ENCODE measurements at regions not wholly inside any gene's neighbourhood (a gene's known extent, or its start where the extent isn't known, plus 50 kb on each side); places are given as distances from the start of the nearest gene placed in this dataset.

- Histone ChIP-seq H3K9me3 (ENCODE audit: control insufficient read depth in 5 of 5, low read length in 5 of 5) (peaks cover 0 to 3% (median 0%) of the 10 kb centered on the region in 5 donors), H3K9ac (ENCODE audit: low read length in 5 of 5) (no peak overlapping the region), H3K4me1 (ENCODE audit: control insufficient read depth in 5 of 5, insufficient read depth in 5 of 5, low read length in 5 of 5) (peaks cover 0 to 10% (median 0%) of the 10 kb centered on the region in 5 donors), H3K36me3 (ENCODE audit: control insufficient read depth in 5 of 5, insufficient read depth in 5 of 5, low read length in 5 of 5) (no peaks in the 10 kb centered on the region), H3K27ac (ENCODE audit: low read depth, low read length) (no peak overlapping the region), H3K27me3 (ENCODE audit: control insufficient read depth in 5 of 5, insufficient read depth in 4 of 5, low read length in 5 of 5) (no peaks in the 10 kb centered on the region), H3K4me3 (ENCODE audit: low read depth in 1 of 5, low read length in 5 of 5) (no peak overlapping the region)
Observed at GRCh38 chr5:57834829-57835608, 352.4 kb upstream of the ACTBL2 start.

- Histone ChIP-seq H3K27ac (ENCODE audit: low read depth, low read length) (no peak overlapping the region), H3K36me3 (ENCODE audit: control insufficient read depth in 5 of 5, insufficient read depth in 5 of 5, low read length in 5 of 5) (no peaks in the 10 kb centered on the region), H3K4me1 (ENCODE audit: control insufficient read depth in 5 of 5, insufficient read depth in 5 of 5, low read length in 5 of 5) (peaks cover 0 to 10% (median 0%) of the 10 kb centered on the region in 5 donors), H3K9me3 (ENCODE audit: control insufficient read depth in 5 of 5, low read length in 5 of 5) (peaks cover 0 to 3% (median 0%) of the 10 kb centered on the region in 5 donors), H3K4me3 (ENCODE audit: low read depth in 1 of 5, low read length in 5 of 5) (no peak overlapping the region), H3K27me3 (ENCODE audit: control insufficient read depth in 5 of 5, insufficient read depth in 4 of 5, low read length in 5 of 5) (no peaks in the 10 kb centered on the region), H3K9ac (ENCODE audit: low read length in 5 of 5) (no peak overlapping the region)
Observed at GRCh38 chr5:57833489-57833888, 350.9 kb upstream of the ACTBL2 start.

DNA sequence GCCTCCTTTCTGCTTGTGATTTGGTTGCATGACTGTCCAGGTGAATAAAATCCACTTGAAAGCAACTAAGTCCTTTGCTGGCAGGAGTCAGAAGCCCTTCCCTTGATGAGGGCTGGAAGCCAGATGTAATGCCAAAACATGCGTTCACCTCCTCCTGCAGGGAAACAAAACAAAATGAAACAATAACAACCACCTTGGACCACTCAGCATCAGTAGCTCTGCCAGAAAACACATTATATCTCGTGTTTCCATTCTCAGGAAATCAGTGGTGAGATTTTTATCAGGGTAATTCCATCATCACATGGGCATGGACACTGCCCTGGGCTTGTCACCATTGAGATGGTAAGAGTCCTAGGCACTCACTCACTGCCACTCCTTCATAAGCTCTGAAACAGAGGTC lies 350.3 kb upstream of the ACTBL2 start:
- Histone ChIP-seq H3K36me3 (ENCODE audit: control insufficient read depth in 5 of 5, insufficient read depth in 5 of 5, low read length in 5 of 5) (no peaks in the 10 kb centered on the region), H3K9me3 (ENCODE audit: control insufficient read depth in 5 of 5, low read length in 5 of 5) (peaks cover 0 to 3% (median 0%) of the 10 kb centered on the region in 5 donors), H3K27ac (ENCODE audit: low read depth, low read length) (no peak overlapping the region), H3K9ac (ENCODE audit: low read length in 5 of 5) (no peak overlapping the region), H3K4me1 (ENCODE audit: control insufficient read depth in 5 of 5, insufficient read depth in 5 of 5, low read length in 5 of 5) (peaks cover 0 to 10% (median 0%) of the 10 kb centered on the region in 5 donors), H3K4me3 (ENCODE audit: low read depth in 1 of 5, low read length in 5 of 5) (no peak overlapping the region), H3K27me3 (ENCODE audit: control insufficient read depth in 5 of 5, insufficient read depth in 4 of 5, low read length in 5 of 5) (no peaks in the 10 kb centered on the region)

DNA sequence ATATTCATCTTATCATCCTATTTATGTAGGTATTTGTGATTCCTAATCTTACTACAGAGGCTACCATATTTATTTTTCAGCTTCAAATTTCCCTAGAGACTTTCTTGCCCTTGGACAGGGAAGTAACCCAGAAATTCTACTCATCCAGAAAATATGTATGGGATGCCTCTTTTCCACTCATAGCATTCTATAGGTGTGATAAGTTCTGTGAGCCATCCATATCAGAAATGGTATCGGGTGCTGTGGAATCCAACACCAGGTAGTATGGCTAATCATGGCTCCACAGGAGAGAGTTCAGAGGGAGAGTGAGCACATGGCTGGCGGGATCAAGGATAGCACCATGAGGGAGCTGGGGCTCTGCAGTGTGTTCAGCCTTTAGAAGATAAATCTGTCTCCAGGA lies 349.3 kb upstream of the ACTBL2 start:
- Histone ChIP-seq H3K27ac (ENCODE audit: low read depth, low read length) (no peak overlapping the region), H3K9ac (ENCODE audit: low read length in 5 of 5) (no peak overlapping the region), H3K27me3 (ENCODE audit: control insufficient read depth in 5 of 5, insufficient read depth in 4 of 5, low read length in 5 of 5) (no peaks in the 10 kb centered on the region), H3K4me1 (ENCODE audit: control insufficient read depth in 5 of 5, insufficient read depth in 5 of 5, low read length in 5 of 5) (peaks cover 0 to 10% (median 0%) of the 10 kb centered on the region in 5 donors), H3K4me3 (ENCODE audit: low read depth in 1 of 5, low read length in 5 of 5) (no peak overlapping the region), H3K36me3 (ENCODE audit: control insufficient read depth in 5 of 5, insufficient read depth in 5 of 5, low read length in 5 of 5) (no peaks in the 10 kb centered on the region), H3K9me3 (ENCODE audit: control insufficient read depth in 5 of 5, low read length in 5 of 5) (peaks cover 0 to 3% (median 0%) of the 10 kb centered on the region in 5 donors)

GRCh38 chr5:57831090-57831489 lies 348.5 kb upstream of the ACTBL2 start:
- Histone ChIP-seq H3K27me3 (ENCODE audit: control insufficient read depth in 5 of 5, insufficient read depth in 4 of 5, low read length in 5 of 5) (no peaks in the 10 kb centered on the region), H3K9ac (ENCODE audit: low read length in 5 of 5) (no peak overlapping the region)

DNA sequence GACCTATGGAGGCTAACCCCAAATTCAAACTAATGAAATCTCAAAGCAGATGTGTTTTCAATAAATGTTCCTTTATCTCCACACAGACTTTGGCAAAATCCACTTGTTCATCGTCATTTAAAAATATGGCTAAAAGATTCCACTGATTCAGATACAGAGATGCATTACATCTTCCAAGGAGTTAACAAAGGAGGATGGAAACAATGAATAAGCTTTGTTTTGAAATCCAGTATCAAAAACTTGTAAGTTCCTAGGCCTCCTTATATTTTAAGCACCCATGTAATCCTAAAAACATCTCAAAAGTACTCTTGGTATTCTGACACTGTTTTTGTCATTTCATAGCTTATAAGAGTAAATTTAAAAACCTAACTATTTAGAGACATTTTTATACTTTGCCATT lies 345.6 kb upstream of the ACTBL2 start:
- Histone ChIP-seq H3K4me1 (ENCODE audit: control insufficient read depth in 5 of 5, insufficient read depth in 5 of 5, low read length in 5 of 5) (peaks cover 0 to 5% (median 0%) of the 10 kb centered on the region in 5 donors), H3K4me3 (ENCODE audit: low read depth in 1 of 5, low read length in 5 of 5) (no peak overlapping the region), H3K9ac (ENCODE audit: low read length in 5 of 5) (no peak overlapping the region), H3K9me3 (ENCODE audit: control insufficient read depth in 5 of 5, low read length in 5 of 5) (no peaks in the 10 kb centered on the region), H3K27ac (ENCODE audit: low read depth, low read length) (no peak overlapping the region), H3K27me3 (ENCODE audit: control insufficient read depth in 5 of 5, insufficient read depth in 4 of 5, low read length in 5 of 5) (no peaks in the 10 kb centered on the region), H3K36me3 (ENCODE audit: control insufficient read depth in 5 of 5, insufficient read depth in 5 of 5, low read length in 5 of 5) (no peaks in the 10 kb centered on the region)

More at GRCh38 chr5:57831090-57831489, 348.5 kb upstream of the ACTBL2 start:
- no peak overlapping the region for H3K4me3 ChIP-seq (ENCODE audit: low read depth in 1 of 5, low read length in 5 of 5)
- H3K9me3 ChIP-seq (ENCODE audit: control insufficient read depth in 5 of 5, low read length in 5 of 5): no peaks in the 10 kb centered on the region
- no peaks in the 10 kb centered on the region for H3K36me3 ChIP-seq (ENCODE audit: control insufficient read depth in 5 of 5, insufficient read depth in 5 of 5, low read length in 5 of 5)
- peaks cover 0 to 10% (median 0%) of the 10 kb centered on the region in 5 donors for H3K4me1 ChIP-seq (ENCODE audit: control insufficient read depth in 5 of 5, insufficient read depth in 5 of 5, low read length in 5 of 5)
- no peak overlapping the region for H3K27ac ChIP-seq (ENCODE audit: low read depth, low read length)

DNA sequence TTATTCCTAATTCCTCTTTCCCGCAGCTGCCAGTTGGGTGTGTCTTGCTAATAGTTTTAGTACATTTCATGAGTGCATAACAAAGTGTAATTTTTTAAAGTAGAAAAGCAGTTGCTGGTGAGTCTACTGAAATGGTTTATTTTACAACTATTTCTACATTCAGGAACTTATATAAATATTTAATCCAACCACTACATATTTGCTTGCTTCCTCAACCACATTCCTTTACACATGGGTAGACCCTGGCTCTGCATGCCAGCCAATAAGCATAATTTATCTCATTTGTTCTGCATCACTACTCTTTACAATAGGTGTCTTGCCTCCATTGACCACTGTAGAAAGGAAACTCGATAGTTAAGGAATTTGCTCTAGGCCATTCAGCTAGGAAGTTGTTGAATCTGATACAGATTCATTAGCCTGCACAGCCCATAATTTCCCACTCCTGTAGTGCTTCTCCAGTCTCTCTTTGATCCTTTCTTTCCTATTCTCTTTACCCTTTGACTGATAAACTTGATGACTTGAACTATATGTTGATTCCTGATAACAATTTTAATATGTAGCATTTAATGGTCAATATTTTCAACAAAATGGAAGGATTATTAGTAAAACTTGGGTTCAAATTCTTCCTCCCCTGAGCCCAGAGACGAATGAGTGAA lies 342.5 kb upstream of the ACTBL2 start:
- Histone ChIP-seq H3K4me1 (ENCODE audit: control insufficient read depth in 5 of 5, insufficient read depth in 5 of 5, low read length in 5 of 5) (no peaks in the 10 kb centered on the region), H3K9ac (ENCODE audit: low read length in 5 of 5) (no peak overlapping the region), H3K27me3 (ENCODE audit: control insufficient read depth in 5 of 5, insufficient read depth in 4 of 5, low read length in 5 of 5) (no peaks in the 10 kb centered on the region), H3K9me3 (ENCODE audit: control insufficient read depth in 5 of 5, low read length in 5 of 5) (peaks cover 0 to 3% (median 0%) of the 10 kb centered on the region in 5 donors), H3K27ac (ENCODE audit: low read depth, low read length) (no peak overlapping the region), H3K36me3 (ENCODE audit: control insufficient read depth in 5 of 5, insufficient read depth in 5 of 5, low read length in 5 of 5) (no peaks in the 10 kb centered on the region), H3K4me3 (ENCODE audit: low read depth in 1 of 5, low read length in 5 of 5) (no peak overlapping the region)

DNA sequence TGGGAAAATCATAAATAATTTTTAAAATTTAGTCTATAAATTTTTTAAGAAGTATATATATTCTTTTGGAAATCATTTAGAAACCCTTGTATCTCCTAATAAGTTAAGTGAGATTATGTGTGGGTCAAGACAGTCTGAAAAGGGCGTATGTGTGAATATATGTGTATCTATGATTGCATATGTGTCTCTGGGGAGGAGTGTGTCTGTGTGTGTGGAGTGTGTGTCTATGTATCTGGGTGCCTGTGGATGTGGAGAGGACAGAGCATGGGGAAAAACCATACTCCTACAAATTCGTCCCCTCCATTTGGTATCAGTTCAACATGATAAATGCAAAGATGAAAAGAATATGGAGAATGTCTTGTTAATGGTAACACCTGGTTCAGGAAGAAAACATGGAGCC lies 342.0 kb upstream of the ACTBL2 start:
- Histone ChIP-seq H3K36me3 (ENCODE audit: control insufficient read depth in 5 of 5, insufficient read depth in 5 of 5, low read length in 5 of 5) (no peaks in the 10 kb centered on the region), H3K27ac (ENCODE audit: low read depth, low read length) (no peak overlapping the region), H3K4me1 (ENCODE audit: control insufficient read depth in 5 of 5, insufficient read depth in 5 of 5, low read length in 5 of 5) (no peaks in the 10 kb centered on the region), H3K4me3 (ENCODE audit: low read depth in 1 of 5, low read length in 5 of 5) (no peak overlapping the region), H3K9ac (ENCODE audit: low read length in 5 of 5) (no peak overlapping the region), H3K9me3 (ENCODE audit: control insufficient read depth in 5 of 5, low read length in 5 of 5) (peaks cover 0 to 3% (median 0%) of the 10 kb centered on the region in 5 donors), H3K27me3 (ENCODE audit: control insufficient read depth in 5 of 5, insufficient read depth in 4 of 5, low read length in 5 of 5) (no peaks in the 10 kb centered on the region)

- Histone ChIP-seq H3K27ac (ENCODE audit: low read depth, low read length) (no peak overlapping the region), H3K36me3 (ENCODE audit: control insufficient read depth in 5 of 5, insufficient read depth in 5 of 5, low read length in 5 of 5) (no peaks in the 10 kb centered on the region), H3K4me1 (ENCODE audit: control insufficient read depth in 5 of 5, insufficient read depth in 5 of 5, low read length in 5 of 5) (no peaks in the 10 kb centered on the region), H3K9me3 (ENCODE audit: control insufficient read depth in 5 of 5, low read length in 5 of 5) (peaks cover 0 to 3% (median 0%) of the 10 kb centered on the region in 5 donors), H3K9ac (ENCODE audit: low read length in 5 of 5) (no peak overlapping the region), H3K4me3 (ENCODE audit: low read depth in 1 of 5, low read length in 5 of 5) (no peak overlapping the region), H3K27me3 (ENCODE audit: control insufficient read depth in 5 of 5, insufficient read depth in 4 of 5, low read length in 5 of 5) (no peaks in the 10 kb centered on the region)
Observed at GRCh38 chr5:57824047-57824446, 341.4 kb upstream of the ACTBL2 start.

DNA sequence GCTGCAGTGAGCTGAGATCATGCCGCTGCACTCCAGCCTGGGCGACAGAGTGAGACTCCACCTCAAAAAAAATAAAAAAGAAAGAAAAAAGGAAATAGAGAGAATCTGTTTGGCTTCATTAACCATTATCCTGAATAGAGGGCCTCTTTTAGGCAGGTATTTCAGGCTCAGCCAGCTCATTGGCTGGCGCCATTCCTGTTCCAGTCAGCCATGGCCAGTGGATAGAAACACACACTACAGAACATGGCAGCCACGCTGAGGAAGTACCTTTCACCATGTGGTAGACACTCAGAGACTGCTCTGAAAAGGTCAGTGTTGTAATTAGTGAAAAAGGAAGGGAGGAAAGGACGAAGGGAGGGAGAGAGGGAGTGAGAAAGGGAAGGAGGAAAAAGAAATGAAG lies 340.0 kb upstream of the ACTBL2 start:
- no peak overlapping the region for H3K9ac ChIP-seq (ENCODE audit: low read length in 5 of 5)
- peaks cover 0 to 3% (median 0%) of the 10 kb centered on the region in 5 donors for H3K9me3 ChIP-seq (ENCODE audit: control insufficient read depth in 5 of 5, low read length in 5 of 5)
- no peak overlapping the region for H3K4me3 ChIP-seq (ENCODE audit: low read depth in 1 of 5, low read length in 5 of 5)
- H3K4me1 ChIP-seq (ENCODE audit: control insufficient read depth in 5 of 5, insufficient read depth in 5 of 5, low read length in 5 of 5): no peaks in the 10 kb centered on the region
- no peaks in the 10 kb centered on the region for H3K36me3 ChIP-seq (ENCODE audit: control insufficient read depth in 5 of 5, insufficient read depth in 5 of 5, low read length in 5 of 5)
- no peaks in the 10 kb centered on the region for H3K27me3 ChIP-seq (ENCODE audit: control insufficient read depth in 5 of 5, insufficient read depth in 4 of 5, low read length in 5 of 5)
- H3K27ac ChIP-seq (ENCODE audit: low read depth, low read length): no peak overlapping the region
